ENCODE measurements at regions not wholly inside any gene's neighbourhood (a gene's known extent, or its start where the extent isn't known, plus 50 kb on each side); places are given as distances from the start of the nearest gene placed in this dataset.

DNA sequence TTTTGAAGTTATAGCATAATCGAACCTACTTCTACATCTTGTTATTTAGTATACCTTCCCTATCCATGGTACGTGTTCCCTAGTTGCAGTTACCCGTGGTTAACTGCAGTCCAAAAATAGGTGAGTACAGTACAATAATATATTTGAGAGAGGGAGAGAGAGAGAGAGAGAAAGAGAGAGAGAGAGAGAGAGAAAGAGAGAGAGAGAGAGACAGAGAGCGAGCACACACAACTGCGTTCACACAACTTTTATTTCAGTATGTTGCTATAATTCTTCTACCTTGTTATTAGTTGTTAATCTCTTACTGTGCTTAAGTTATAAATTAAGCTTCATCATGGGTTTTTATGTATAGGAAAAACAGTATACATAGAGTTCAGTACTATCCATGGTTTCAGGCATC is 928.1 kb downstream of the TUSC7 start:
- intact Hi-C loops (cut with micrococcal nuclease; ENCODE audit: unreplicated experiment) = no loop called here
- no peak overlapping the region for H3K4me2 ChIP-seq
- ChIA-PET CTCF (no interaction called here), POLR2A (ENCODE audit: unreplicated experiment) (interaction anchor here (0.7 kb wide), 1 partner anchor 639 kb away, joined by 5 read pairs; no protein-coding TSS in a partner anchor)
- no peaks in the 10 kb centered on the region for H3K9me2 ChIP-seq (ENCODE audit: insufficient read depth)
- no peaks in the 10 kb centered on the region for H3F3A ChIP-seq (ENCODE audit: insufficient read depth, low read depth)
- no peak for DNase-seq
- no peak for TF ChIP-seq EZH2 (IDR thresholded peaks at IDR 0.05; ENCODE audit: low read depth)
- TF ChIP-seq, protein P1, sequence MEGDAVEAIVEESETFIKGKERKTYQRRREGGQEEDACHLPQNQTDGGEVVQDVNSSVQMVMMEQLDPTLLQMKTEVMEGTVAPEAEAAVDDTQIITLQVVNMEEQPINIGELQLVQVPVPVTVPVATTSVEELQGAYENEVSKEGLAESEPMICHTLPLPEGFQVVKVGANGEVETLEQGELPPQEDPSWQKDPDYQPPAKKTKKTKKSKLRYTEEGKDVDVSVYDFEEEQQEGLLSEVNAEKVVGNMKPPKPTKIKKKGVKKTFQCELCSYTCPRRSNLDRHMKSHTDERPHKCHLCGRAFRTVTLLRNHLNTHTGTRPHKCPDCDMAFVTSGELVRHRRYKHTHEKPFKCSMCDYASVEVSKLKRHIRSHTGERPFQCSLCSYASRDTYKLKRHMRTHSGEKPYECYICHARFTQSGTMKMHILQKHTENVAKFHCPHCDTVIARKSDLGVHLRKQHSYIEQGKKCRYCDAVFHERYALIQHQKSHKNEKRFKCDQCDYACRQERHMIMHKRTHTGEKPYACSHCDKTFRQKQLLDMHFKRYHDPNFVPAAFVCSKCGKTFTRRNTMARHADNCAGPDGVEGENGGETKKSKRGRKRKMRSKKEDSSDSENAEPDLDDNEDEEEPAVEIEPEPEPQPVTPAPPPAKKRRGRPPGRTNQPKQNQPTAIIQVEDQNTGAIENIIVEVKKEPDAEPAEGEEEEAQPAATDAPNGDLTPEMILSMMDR (conservative IDR thresholded peaks at IDR 0.05) = no peak
- H3K79me2 ChIP-seq (ENCODE audit: low read depth) = no peaks in the 10 kb centered on the region
- no peak overlapping the region for H2AFZ ChIP-seq
- H3K9me3 ChIP-seq (ENCODE audit: insufficient read depth, low read depth) = no peaks in the 10 kb centered on the region
- H3K4me1 ChIP-seq (replicated peaks; ENCODE audit: insufficient read depth) = no peaks in the 10 kb centered on the region
- no peak overlapping the region for H3K27ac ChIP-seq
- no peaks in the 10 kb centered on the region for H3K27me3 ChIP-seq (ENCODE audit: insufficient read depth, low read depth)
- H3K36me3 ChIP-seq (ENCODE audit: low read depth) = no peaks in the 10 kb centered on the region
- BruUV-seq (replicated peaks) = no TSS peak
- H4K20me1 ChIP-seq (ENCODE audit: insufficient read depth) = no peaks in the 10 kb centered on the region
- H3K4me3 ChIP-seq = no peak overlapping the region

DNA sequence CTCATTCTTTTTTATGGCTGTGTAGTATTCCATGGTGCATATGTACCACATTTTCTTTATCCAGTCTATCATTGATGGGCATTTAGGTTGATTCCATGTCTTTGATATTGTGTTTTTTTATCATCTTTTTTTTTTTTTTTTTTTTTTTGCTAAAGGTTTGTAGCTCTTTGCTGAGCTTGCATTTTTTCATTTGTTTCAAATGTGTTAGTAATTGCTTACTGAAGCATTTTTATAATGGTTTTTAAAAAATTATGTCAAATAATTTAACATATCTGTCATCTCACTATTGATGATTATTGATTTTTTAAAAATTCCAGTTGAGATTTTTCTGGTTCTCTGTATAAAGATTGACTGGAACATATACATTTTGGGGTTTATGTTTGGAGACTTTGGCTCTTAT is 934.6 kb downstream of the TUSC7 start:
- H3K79me2 ChIP-seq (ENCODE audit: low read depth) = no peaks in the 10 kb centered on the region
- CTCF ChIA-PET = no interaction called here

DNA sequence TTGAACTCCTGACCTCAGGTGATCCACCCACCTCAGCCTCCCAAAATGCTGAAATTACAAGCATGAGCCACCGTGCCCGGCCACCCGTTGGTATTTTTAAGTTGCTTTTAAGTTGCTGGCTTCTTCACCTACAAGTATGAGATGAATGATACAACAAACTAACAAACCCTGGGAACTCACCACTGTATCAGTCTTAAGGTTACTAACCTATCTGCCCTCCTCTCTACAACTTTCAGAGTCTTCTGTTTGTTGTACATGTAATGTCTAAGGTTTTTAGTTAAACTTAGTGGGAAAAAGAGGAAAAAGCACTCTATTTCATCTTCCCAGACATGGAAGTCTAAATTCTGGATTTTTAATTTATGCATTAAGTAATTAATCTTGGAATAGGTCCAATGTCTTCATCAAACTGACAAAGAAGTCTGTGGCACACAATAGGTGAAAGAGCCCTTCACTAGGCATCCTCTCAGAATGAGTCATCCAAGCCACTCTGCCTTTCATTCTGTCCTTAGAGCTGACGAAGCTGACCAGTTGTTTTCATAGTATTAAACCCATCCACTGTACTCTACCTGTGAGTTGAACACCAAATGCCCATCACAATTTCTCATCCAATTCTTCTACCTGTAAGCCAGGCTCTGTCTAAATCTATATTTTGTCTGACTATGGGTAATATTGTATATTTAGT is 936.1 kb downstream of the TUSC7 start:
- CTCF ChIA-PET = no interaction called here
- no TSS peak for BruUV-seq (replicated peaks)
- DNase-seq = no peak

More for the DNA sequence above, 934.6 kb downstream of the TUSC7 start:
- Histone ChIP-seq H3K4me3 (no peak overlapping the region), H3K4me2 (no peak overlapping the region), H3K9me2 (ENCODE audit: insufficient read depth) (no peaks in the 10 kb centered on the region), H3K27me3 (ENCODE audit: insufficient read depth, low read depth) (no peaks in the 10 kb centered on the region), H3K27ac (no peak overlapping the region), H4K20me1 (ENCODE audit: insufficient read depth) (no peaks in the 10 kb centered on the region), H3K36me3 (ENCODE audit: low read depth) (no peaks in the 10 kb centered on the region), H3K9me3 (ENCODE audit: insufficient read depth, low read depth) (no peaks in the 10 kb centered on the region), H2AFZ (no peak overlapping the region), H3F3A (ENCODE audit: insufficient read depth, low read depth) (no peaks in the 10 kb centered on the region), H3K4me1 (replicated peaks; ENCODE audit: insufficient read depth) (no peaks in the 10 kb centered on the region)
- TF ChIP-seq, protein P1 (conservative IDR thresholded peaks at IDR 0.05) = no peak
- TF ChIP-seq EZH2 (IDR thresholded peaks at IDR 0.05; ENCODE audit: low read depth) = no peak
- intact Hi-C loops (cut with micrococcal nuclease; ENCODE audit: unreplicated experiment) = no loop called here
- no TSS peak for BruUV-seq (replicated peaks)
- POLR2A ChIA-PET (ENCODE audit: unreplicated experiment) = no interaction called here
- no peak for DNase-seq

More for the DNA sequence above, 936.1 kb downstream of the TUSC7 start:
- TF ChIP-seq, protein P1 (conservative IDR thresholded peaks at IDR 0.05) = no peak
- POLR2A ChIA-PET (ENCODE audit: unreplicated experiment) = no interaction called here
- H3K27me3 ChIP-seq (ENCODE audit: insufficient read depth, low read depth) = no peaks in the 10 kb centered on the region
- H3K36me3 ChIP-seq (ENCODE audit: low read depth) = no peaks in the 10 kb centered on the region
- H3F3A ChIP-seq (ENCODE audit: insufficient read depth, low read depth) = no peaks in the 10 kb centered on the region
- H3K9me2 ChIP-seq (ENCODE audit: insufficient read depth) = no peaks in the 10 kb centered on the region
- intact Hi-C loops (cut with micrococcal nuclease; ENCODE audit: unreplicated experiment) = no loop called here
- H3K27ac ChIP-seq = no peak overlapping the region
- no peaks in the 10 kb centered on the region for H3K9me3 ChIP-seq (ENCODE audit: insufficient read depth, low read depth)
- H2AFZ ChIP-seq = no peak overlapping the region
- H3K4me1 ChIP-seq (replicated peaks; ENCODE audit: insufficient read depth) = no peaks in the 10 kb centered on the region
- no peaks in the 10 kb centered on the region for H3K79me2 ChIP-seq (ENCODE audit: low read depth)
- no peak overlapping the region for H3K4me3 ChIP-seq
- no peaks in the 10 kb centered on the region for H4K20me1 ChIP-seq (ENCODE audit: insufficient read depth)
- no peak overlapping the region for H3K4me2 ChIP-seq

Measured in PC-9 (cell line).